ENCODE measurements at regions not wholly inside any gene's neighbourhood (a gene's known extent, or its start where the extent isn't known, plus 50 kb on each side); places are given as distances from the start of the nearest gene placed in this dataset.

- Histone ChIP-seq H2AFZ (ENCODE audit: low read depth, low read length) (no peak overlapping the region), H3K4me3 (replicated peaks in 1 of 3; ENCODE audit: insufficient read depth in 1 of 3, low read depth in 1 of 3, low read length in 3 of 3) (no peak overlapping the region), H4K20me1 (replicated peaks; ENCODE audit: control insufficient read depth, extremely low read depth, insufficient read depth, low read length) (no peaks in the 10 kb centered on the region), H3K36me3 (ENCODE audit: control insufficient read depth in 2 of 2, extremely low read depth in 1 of 2, insufficient read depth in 2 of 2, low read length in 2 of 2) (no peaks in the 10 kb centered on the region), H3K79me2 (ENCODE audit: control insufficient read depth, insufficient read depth, low read length) (no peaks in the 10 kb centered on the region), H3K4me2 (ENCODE audit: insufficient read depth, low read length) (no peak overlapping the region), H3K27me3 (ENCODE audit: control insufficient read depth in 2 of 2, insufficient read depth in 2 of 2, low read length in 2 of 2) (no peaks in the 10 kb centered on the region), H3K9me1 (replicated peaks; ENCODE audit: control insufficient read depth, extremely low read depth, insufficient read depth, low read length) (no peaks in the 10 kb centered on the region), H3K4me1 (ENCODE audit: control insufficient read depth, extremely low read depth, insufficient read depth, low read length) (no peaks in the 10 kb centered on the region), H3K27ac (ENCODE audit: insufficient read depth, low read depth, low read length) (no peak overlapping the region), H3K9me3 (replicated peaks; ENCODE audit: control insufficient read depth, insufficient read depth, low read length) (no peaks in the 10 kb centered on the region), H3K9ac (replicated peaks; ENCODE audit: extremely low read depth, insufficient read depth, low read length) (no peak overlapping the region)
- no TSS peak for BruUV-seq (replicated peaks)
- TF ChIP-seq FOS (IDR thresholded peaks at IDR 0.05; ENCODE audit: borderline replicate concordance, insufficient read depth, low read length) = no peak
- TF ChIP-seq EZH2 (IDR thresholded peaks at IDR 0.05; ENCODE audit: borderline replicate concordance, low read depth, low read length, severe bottlenecking) = no peak
- no peak for TF ChIP-seq MAX (IDR thresholded peaks at IDR 0.05; ENCODE audit: insufficient read depth, insufficient read length)
- no peak for TF ChIP-seq JUN (IDR thresholded peaks at IDR 0.05; ENCODE audit: borderline replicate concordance, insufficient read depth, insufficient read length, low read depth)
- TF ChIP-seq MYC (IDR thresholded peaks at IDR 0.05; ENCODE audit: low read depth, low read length) = no peak
- no peak for TF ChIP-seq POLR2AphosphoS5 (IDR thresholded peaks at IDR 0.05; ENCODE audit: insufficient read depth, low read depth, low read length)
- TF ChIP-seq GATA2 (IDR thresholded peaks at IDR 0.05; ENCODE audit: insufficient read depth, insufficient read length, low read depth, low read length) = no peak
- TF ChIP-seq, protein P1, sequence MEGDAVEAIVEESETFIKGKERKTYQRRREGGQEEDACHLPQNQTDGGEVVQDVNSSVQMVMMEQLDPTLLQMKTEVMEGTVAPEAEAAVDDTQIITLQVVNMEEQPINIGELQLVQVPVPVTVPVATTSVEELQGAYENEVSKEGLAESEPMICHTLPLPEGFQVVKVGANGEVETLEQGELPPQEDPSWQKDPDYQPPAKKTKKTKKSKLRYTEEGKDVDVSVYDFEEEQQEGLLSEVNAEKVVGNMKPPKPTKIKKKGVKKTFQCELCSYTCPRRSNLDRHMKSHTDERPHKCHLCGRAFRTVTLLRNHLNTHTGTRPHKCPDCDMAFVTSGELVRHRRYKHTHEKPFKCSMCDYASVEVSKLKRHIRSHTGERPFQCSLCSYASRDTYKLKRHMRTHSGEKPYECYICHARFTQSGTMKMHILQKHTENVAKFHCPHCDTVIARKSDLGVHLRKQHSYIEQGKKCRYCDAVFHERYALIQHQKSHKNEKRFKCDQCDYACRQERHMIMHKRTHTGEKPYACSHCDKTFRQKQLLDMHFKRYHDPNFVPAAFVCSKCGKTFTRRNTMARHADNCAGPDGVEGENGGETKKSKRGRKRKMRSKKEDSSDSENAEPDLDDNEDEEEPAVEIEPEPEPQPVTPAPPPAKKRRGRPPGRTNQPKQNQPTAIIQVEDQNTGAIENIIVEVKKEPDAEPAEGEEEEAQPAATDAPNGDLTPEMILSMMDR (IDR thresholded peaks at IDR 0.05; ENCODE audit: extremely low read depth in 1 of 2, insufficient read depth in 1 of 2, low read depth in 1 of 2, low read length in 2 of 2) = no peak
- TF ChIP-seq POLR2A (IDR thresholded peaks at IDR 0.05; ENCODE audit: low read depth, low read length) = no peak
- POLR2A ChIA-PET = no interaction called here
- dilution Hi-C loops (cut with MboI; ENCODE audit: extremely low pct_ligation_motif_present, low sequenced_read_pairs) (no loop called here), intact Hi-C loops (cut with micrococcal nuclease) (no loop called here)
- DNase-seq (ENCODE audit: low read depth, low spot score) = no peak
- FAIRE-seq = no peak
- CTCF ChIA-PET = no interaction called here
Observed at GRCh38 chr4:126735294-126736132, 897.2 kb upstream of the INTU start.
